HCT116 (cell line): ENCODE measurements at regions not wholly inside any gene's neighbourhood (a gene's known extent, or its start where the extent isn't known, plus 50 kb on each side); places are given as distances from the start of the nearest gene placed in this dataset.

Source experiments
- ATAC-seq: fragments of 200-7000 bp; cut with Tn5 transposase; 2 replicates; pipeline ENCODE4 v1.9.1; 2020; ENCODE audit warnings: mild to moderate bottlenecking, moderate library complexity
- BruUV-seq: library from RNA; stranded (reverse); fragments of 400-500 nt; replicated peaks from 2 replicates; lab custom pipeline; 2021; lab: Mats Ljungman, UMichigan
- CTCF ChIA-PET: fragments of 300-600 bp; sonication (Branson Sonifier 250); formaldehyde crosslinking; loops from one replicate; lab custom pipeline; 2021; ENCODE audit warnings: antibody characterized with exemption; lab: Charles Lee
- POLR2A ChIA-PET: fragments of 300-600, 350-600 bp; sonication (Branson Sonifier 250); formaldehyde crosslinking; loops from one replicate; lab custom pipeline; 2021; ENCODE audit warnings: antibody characterized with exemption; lab: Charles Lee
- RAD21 ChIA-PET, 2 experiments: fragments of 300-600 bp; sonication (Branson Sonifier 250); formaldehyde crosslinking; loops; one replicate each; lab custom pipeline; 2023; ENCODE audit warnings: low total read pairs in 2 of 2; ENCODE audit not compliant: uncharacterized antibody in 2 of 2, unreplicated experiment in 2 of 2, low non-redundant PET in 1 of 2; lab: Charles Lee
- DNase-seq: peaks from one replicate; pipeline ENCODE4 v3.0.0-alpha.2; 2010; ENCODE audit warnings: low read depth, low spot score
- H2AFZ ChIP-seq: fragments of 200-600 bp; shearing (Covaris generic), sonication (generic); 2 replicates; pipeline ENCODE4 v1.6.1; 2017; ENCODE audit warnings: low read depth, mixed run types, mixed read lengths, antibody characterized with exemption, low read length; ENCODE audit not compliant: poor library complexity, severe bottlenecking
- H3K27ac ChIP-seq: 2 replicates; pipeline ENCODE4 v1.5.1; 2012; ENCODE audit warnings: low read depth, low read length
- H3K27me3 ChIP-seq: fragments of 200-600 bp; sonication (generic); 2 replicates; pipeline ENCODE4 v1.6.1; 2016; ENCODE audit warnings: mixed run types, low read length, mixed read lengths; ENCODE audit not compliant: insufficient read depth
- H3K36me3 ChIP-seq, 2 experiments: fragments of 200-500 bp in 1 of 2; fragments of 200-600 bp in 1 of 2; sonication (Bioruptor generic) in 1 of 2; sonication (generic) in 1 of 2; 2 replicates each; pipeline versions ENCODE4 v1.5.1 to v1.6.1; 2014 to 2016; ENCODE audit warnings: low read length in 2 of 2, inconsistent platforms in 1 of 2, mixed read lengths in 1 of 2, mixed run types in 1 of 2; ENCODE audit not compliant: insufficient read depth in 2 of 2, control insufficient read depth in 1 of 2
- H3K4me1 ChIP-seq, 2 experiments: fragments of 200-600 bp in 1 of 2; sonication (generic) in 1 of 2; 2 replicates each; pipeline versions ENCODE4 v1.5.1 to v1.6.1; 2012 to 2017; ENCODE audit warnings: low read length in 2 of 2, inconsistent platforms in 1 of 2, mild to moderate bottlenecking in 1 of 2, mixed read lengths in 1 of 2, mixed run types in 1 of 2, moderate library complexity in 1 of 2; ENCODE audit not compliant: insufficient read depth in 2 of 2, control insufficient read depth in 1 of 2
- H3K4me2 ChIP-seq: fragments of 200-600 bp; sonication (generic); 2 replicates; pipeline ENCODE4 v1.6.1; 2017; ENCODE audit warnings: mixed run types, low read length, mixed read lengths
- H3K4me3 ChIP-seq, 2 experiments: fragments of 200-600 bp in 1 of 2; sonication (generic) in 1 of 2; replicated peaks in 1 of 2; 2 replicates each; pipeline ENCODE4 v1.5.1; 2011 to 2016; ENCODE audit warnings: low read length in 2 of 2, control low read depth in 1 of 2, low read depth in 1 of 2, mild to moderate bottlenecking in 1 of 2, mixed read lengths in 1 of 2, mixed run types in 1 of 2
- H3K79me2 ChIP-seq: fragments of 200-600 bp; sonication (generic); 2 replicates; pipeline ENCODE4 v1.6.1; 2017; ENCODE audit warnings: mild to moderate bottlenecking, mixed run types, low read length, moderate library complexity, mixed read lengths; ENCODE audit not compliant: insufficient read depth
- H3K9ac ChIP-seq: fragments of 200-600 bp; sonication (generic); 2 replicates; pipeline ENCODE4 v1.6.1; 2016; ENCODE audit warnings: low read length, mixed read lengths
- H3K9me2 ChIP-seq: fragments of 200-600 bp; sonication (generic), shearing (Covaris generic); 2 replicates; pipeline ENCODE4 v1.6.1; 2017; ENCODE audit warnings: mixed run types, mild to moderate bottlenecking, moderate library complexity; ENCODE audit not compliant: insufficient read depth
- H3K9me3 ChIP-seq, 2 experiments: fragments of 200-500 bp in 1 of 2; fragments of 200-600 bp in 1 of 2; sonication (Bioruptor generic) in 1 of 2; sonication (generic) in 1 of 2; 2 replicates each; pipeline ENCODE4 v1.6.1; 2014 to 2017; ENCODE audit warnings: low read length in 2 of 2, mixed read lengths in 2 of 2, inconsistent platforms in 1 of 2, low read depth in 1 of 2, mild to moderate bottlenecking in 1 of 2, mixed run types in 1 of 2, moderate library complexity in 1 of 2; ENCODE audit not compliant: control insufficient read depth in 1 of 2, insufficient read depth in 1 of 2
- H4K20me1 ChIP-seq: fragments of 200-600 bp; sonication (generic), shearing (Covaris generic); 2 replicates; pipeline ENCODE4 v1.6.1; 2017; ENCODE audit warnings: mixed run types, mild to moderate bottlenecking, moderate library complexity; ENCODE audit not compliant: insufficient read depth
- CBX3 ChIP-seq: IDR thresholded peaks from 2 replicates; pipeline ENCODE4 v1.6.1; 2012; ENCODE audit warnings: low read depth
- CEBPB ChIP-seq: IDR thresholded peaks from 2 replicates; pipeline ENCODE4 v1.6.1; 2012; ENCODE audit warnings: low read depth
- EGR1 ChIP-seq: IDR thresholded peaks from 2 replicates; pipeline ENCODE4 v1.6.1; 2012; ENCODE audit warnings: low read depth
- ELF1 ChIP-seq: IDR thresholded peaks from 2 replicates; pipeline ENCODE4 v1.6.1; 2012; ENCODE audit warnings: low read depth, borderline replicate concordance
- EZH2phosphoT487 ChIP-seq: fragments of 200-600 bp; IDR thresholded peaks from 2 replicates; pipeline ENCODE4 v1.6.1; 2018; ENCODE audit warnings: antibody characterized with exemption, borderline replicate concordance
- FOSL1 ChIP-seq: IDR thresholded peaks from 2 replicates; pipeline ENCODE4 v1.6.1; 2012; ENCODE audit warnings: low read depth
- JUND ChIP-seq: IDR thresholded peaks from 2 replicates; pipeline ENCODE4 v1.6.1; 2012
- POLR2A ChIP-seq: IDR thresholded peaks from 2 replicates; pipeline ENCODE4 v1.7.0; 2011; ENCODE audit warnings: borderline replicate concordance; ENCODE audit not compliant: insufficient read depth, insufficient read length; ENCODE audit errors: extremely low read depth
- POLR2AphosphoS5 ChIP-seq: IDR thresholded peaks from 2 replicates; pipeline ENCODE4 v1.6.1; 2011; ENCODE audit warnings: mild to moderate bottlenecking, low read depth, low read length, moderate library complexity
- RAD21 ChIP-seq: IDR thresholded peaks from 2 replicates; pipeline ENCODE4 v1.6.1; 2012; ENCODE audit warnings: low read depth, mild to moderate bottlenecking
- REST ChIP-seq: IDR thresholded peaks from 2 replicates; pipeline ENCODE4 v1.6.1; 2012; ENCODE audit warnings: low read depth
- SP1 ChIP-seq: IDR thresholded peaks from 2 replicates; pipeline ENCODE4 v1.6.1; 2012; ENCODE audit warnings: low read depth
- SRF ChIP-seq: IDR thresholded peaks from 2 replicates; pipeline ENCODE4 v1.6.1; 2012; ENCODE audit warnings: low read depth
- TCF7L2 ChIP-seq: IDR thresholded peaks from 2 replicates; pipeline ENCODE4 v1.7.0; 2011; ENCODE audit warnings: borderline replicate concordance, inconsistent platforms; ENCODE audit not compliant: insufficient read depth, insufficient read length; ENCODE audit errors: extremely low read depth
- ZBTB33 ChIP-seq: IDR thresholded peaks from 2 replicates; pipeline ENCODE4 v1.6.1; 2011; ENCODE audit warnings: mild to moderate bottlenecking, low read length, moderate library complexity; ENCODE audit not compliant: insufficient replicate concordance; ENCODE audit errors: extremely low read depth
- ZNF274 ChIP-seq: fragments of 200-500 bp; sonication (Bioruptor generic); IDR thresholded peaks from 2 replicates; pipeline ENCODE4 v1.6.1; 2014; ENCODE audit warnings: mild to moderate bottlenecking, low read depth, low read length, inconsistent platforms
- intact Hi-C: fragments of 100-400 bp; cut with micrococcal nuclease; formaldehyde crosslinking; loops from 2 replicates; pipeline ENCODE4 v1.10.0; 2022
- TF ChIP-seq, protein P1 (sequence below): IDR thresholded peaks from 2 replicates; pipeline ENCODE4 v1.6.1; 2012

- POLR2A ChIA-PET: interaction anchor here (0.7 to 1.2 kb wide), 4 partner anchors 12 to 49 kb away, joined by 3 to 5 read pairs (median 4); no protein-coding TSS in a partner anchor
- peak; percentile 63 for ATAC-seq
- peak overlapping the region; percentile 89 for H2AFZ ChIP-seq
- RAD21 ChIA-PET: no interaction called here
- no peaks in the 10 kb centered on the region for H3K79me2 ChIP-seq
- peak; percentile 36 for DNase-seq
- intact Hi-C loops: no loop called here
- no peaks in the 10 kb centered on the region for H3K36me3 ChIP-seq
- H3K9ac ChIP-seq: no peak overlapping the region
- no peaks in the 10 kb centered on the region for H3K9me3 ChIP-seq
- no peak overlapping the region for H3K27ac ChIP-seq
- peaks cover 0 to 21% of the 10 kb centered on the region in 2 experiments; a peak in 2 of 4 replicates for H3K4me1 ChIP-seq
- no peak for TF ChIP-seq POLR2A
- no peak for TF ChIP-seq ELF1
- no peak for TF ChIP-seq REST
- peak; percentile 97 for TF ChIP-seq CEBPB
- TF ChIP-seq JUND: peak; percentile 86
- no peak for TF ChIP-seq ZNF274
- TF ChIP-seq EZH2phosphoT487: no peak
- peak; percentile 48 for TF ChIP-seq TCF7L2
- TF ChIP-seq POLR2AphosphoS5: peak; percentile 32; the same call in 1 of the 2 replicates
- TF ChIP-seq FOSL1: peak; percentile 92
- TF ChIP-seq, protein P1, sequence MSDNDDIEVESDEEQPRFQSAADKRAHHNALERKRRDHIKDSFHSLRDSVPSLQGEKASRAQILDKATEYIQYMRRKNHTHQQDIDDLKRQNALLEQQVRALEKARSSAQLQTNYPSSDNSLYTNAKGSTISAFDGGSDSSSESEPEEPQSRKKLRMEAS: peak; percentile 53
- peak; percentile 80 for TF ChIP-seq CBX3
- TF ChIP-seq EGR1: no peak
- peak; percentile 68 for TF ChIP-seq SP1
- no peak for TF ChIP-seq SRF
- no peak for TF ChIP-seq ZBTB33
- no peak for TF ChIP-seq RAD21
- no peaks in the 10 kb centered on the region for H3K9me2 ChIP-seq
- H3K4me3 ChIP-seq: no peak overlapping the region; a peak in 1 of 4 replicates
- peak overlapping the region; percentile 51 for H3K4me2 ChIP-seq
- BruUV-seq: no TSS peak
- no peaks in the 10 kb centered on the region for H3K27me3 ChIP-seq
- no peaks in the 10 kb centered on the region for H4K20me1 ChIP-seq
- CTCF ChIA-PET: interaction anchor here (1.2 kb wide), 1 partner anchor 14 kb away, joined by 3 read pairs; no protein-coding TSS in a partner anchor
Observed at GRCh38 chr1:199742547-199742946, 285.0 kb upstream of the NR5A2 start.
